ENCODE measurements at regions not wholly inside any gene's neighbourhood (a gene's known extent, or its start where the extent isn't known, plus 50 kb on each side); places are given as distances from the start of the nearest gene placed in this dataset.

GRCh38 chr1:25033828-25034705 is 104.0 kb upstream of the RUNX3 start:
- TF ChIP-seq ZFP3 (CRISPR knock-in tag; IDR thresholded peaks at IDR 0.05), result no peak
- TF ChIP-seq PPARA (CRISPR knock-in tag; IDR thresholded peaks at IDR 0.05; ENCODE audit: borderline replicate concordance), result no peak
- TF ChIP-seq, protein P1, sequence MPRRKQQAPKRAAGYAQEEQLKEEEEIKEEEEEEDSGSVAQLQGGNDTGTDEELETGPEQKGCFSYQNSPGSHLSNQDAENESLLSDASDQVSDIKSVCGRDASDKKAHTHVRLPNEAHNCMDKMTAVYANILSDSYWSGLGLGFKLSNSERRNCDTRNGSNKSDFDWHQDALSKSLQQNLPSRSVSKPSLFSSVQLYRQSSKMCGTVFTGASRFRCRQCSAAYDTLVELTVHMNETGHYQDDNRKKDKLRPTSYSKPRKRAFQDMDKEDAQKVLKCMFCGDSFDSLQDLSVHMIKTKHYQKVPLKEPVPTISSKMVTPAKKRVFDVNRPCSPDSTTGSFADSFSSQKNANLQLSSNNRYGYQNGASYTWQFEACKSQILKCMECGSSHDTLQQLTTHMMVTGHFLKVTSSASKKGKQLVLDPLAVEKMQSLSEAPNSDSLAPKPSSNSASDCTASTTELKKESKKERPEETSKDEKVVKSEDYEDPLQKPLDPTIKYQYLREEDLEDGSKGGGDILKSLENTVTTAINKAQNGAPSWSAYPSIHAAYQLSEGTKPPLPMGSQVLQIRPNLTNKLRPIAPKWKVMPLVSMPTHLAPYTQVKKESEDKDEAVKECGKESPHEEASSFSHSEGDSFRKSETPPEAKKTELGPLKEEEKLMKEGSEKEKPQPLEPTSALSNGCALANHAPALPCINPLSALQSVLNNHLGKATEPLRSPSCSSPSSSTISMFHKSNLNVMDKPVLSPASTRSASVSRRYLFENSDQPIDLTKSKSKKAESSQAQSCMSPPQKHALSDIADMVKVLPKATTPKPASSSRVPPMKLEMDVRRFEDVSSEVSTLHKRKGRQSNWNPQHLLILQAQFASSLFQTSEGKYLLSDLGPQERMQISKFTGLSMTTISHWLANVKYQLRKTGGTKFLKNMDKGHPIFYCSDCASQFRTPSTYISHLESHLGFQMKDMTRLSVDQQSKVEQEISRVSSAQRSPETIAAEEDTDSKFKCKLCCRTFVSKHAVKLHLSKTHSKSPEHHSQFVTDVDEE (CRISPR knock-in tag; IDR thresholded peaks at IDR 0.05), result no peak
- no peak for TF ChIP-seq RARB (CRISPR knock-in tag; IDR thresholded peaks at IDR 0.05)
- TF ChIP-seq, protein P2, sequence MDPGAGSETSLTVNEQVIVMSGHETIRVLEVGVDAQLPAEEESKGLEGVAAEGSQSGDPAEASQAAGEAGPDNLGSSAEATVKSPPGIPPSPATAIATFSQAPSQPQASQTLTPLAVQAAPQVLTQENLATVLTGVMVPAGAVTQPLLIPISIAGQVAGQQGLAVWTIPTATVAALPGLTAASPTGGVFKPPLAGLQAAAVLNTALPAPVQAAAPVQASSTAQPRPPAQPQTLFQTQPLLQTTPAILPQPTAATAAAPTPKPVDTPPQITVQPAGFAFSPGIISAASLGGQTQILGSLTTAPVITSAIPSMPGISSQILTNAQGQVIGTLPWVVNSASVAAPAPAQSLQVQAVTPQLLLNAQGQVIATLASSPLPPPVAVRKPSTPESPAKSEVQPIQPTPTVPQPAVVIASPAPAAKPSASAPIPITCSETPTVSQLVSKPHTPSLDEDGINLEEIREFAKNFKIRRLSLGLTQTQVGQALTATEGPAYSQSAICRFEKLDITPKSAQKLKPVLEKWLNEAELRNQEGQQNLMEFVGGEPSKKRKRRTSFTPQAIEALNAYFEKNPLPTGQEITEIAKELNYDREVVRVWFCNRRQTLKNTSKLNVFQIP (CRISPR knock-in tag; IDR thresholded peaks at IDR 0.05; ENCODE audit: borderline replicate concordance, low read depth), result no peak
- TF ChIP-seq CSDC2 (CRISPR knock-in tag; IDR thresholded peaks at IDR 0.05), result no peak
- TF ChIP-seq SNAI2 (CRISPR knock-in tag; IDR thresholded peaks at IDR 0.05), result no peak
- TF ChIP-seq OSR1 (CRISPR knock-in tag; IDR thresholded peaks at IDR 0.05), result no peak
- no peak for TF ChIP-seq ZFP30 (CRISPR knock-in tag; IDR thresholded peaks at IDR 0.05)
- no peak for TF ChIP-seq ZNF70 (CRISPR knock-in tag; IDR thresholded peaks at IDR 0.05)
- TF ChIP-seq ESRRG (CRISPR knock-in tag; IDR thresholded peaks at IDR 0.05), result no peak
- TF ChIP-seq CREB5 (CRISPR knock-in tag; IDR thresholded peaks at IDR 0.05; ENCODE audit: low read depth), result no peak
- TF ChIP-seq TCF4 (CRISPR knock-in tag; IDR thresholded peaks at IDR 0.05; ENCODE audit: borderline replicate concordance), result no peak
- no peak for TF ChIP-seq ZC3H10 (CRISPR knock-in tag; IDR thresholded peaks at IDR 0.05)
- TF ChIP-seq, protein P3, sequence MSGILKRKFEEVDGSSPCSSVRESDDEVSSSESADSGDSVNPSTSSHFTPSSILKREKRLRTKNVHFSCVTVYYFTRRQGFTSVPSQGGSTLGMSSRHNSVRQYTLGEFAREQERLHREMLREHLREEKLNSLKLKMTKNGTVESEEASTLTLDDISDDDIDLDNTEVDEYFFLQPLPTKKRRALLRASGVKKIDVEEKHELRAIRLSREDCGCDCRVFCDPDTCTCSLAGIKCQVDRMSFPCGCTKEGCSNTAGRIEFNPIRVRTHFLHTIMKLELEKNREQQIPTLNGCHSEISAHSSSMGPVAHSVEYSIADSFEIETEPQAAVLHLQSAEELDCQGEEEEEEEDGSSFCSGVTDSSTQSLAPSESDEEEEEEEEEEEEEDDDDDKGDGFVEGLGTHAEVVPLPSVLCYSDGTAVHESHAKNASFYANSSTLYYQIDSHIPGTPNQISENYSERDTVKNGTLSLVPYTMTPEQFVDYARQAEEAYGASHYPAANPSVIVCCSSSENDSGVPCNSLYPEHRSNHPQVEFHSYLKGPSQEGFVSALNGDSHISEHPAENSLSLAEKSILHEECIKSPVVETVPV (CRISPR knock-in tag; IDR thresholded peaks at IDR 0.05), result no peak
- ATAC-seq, result no peak

DNA sequence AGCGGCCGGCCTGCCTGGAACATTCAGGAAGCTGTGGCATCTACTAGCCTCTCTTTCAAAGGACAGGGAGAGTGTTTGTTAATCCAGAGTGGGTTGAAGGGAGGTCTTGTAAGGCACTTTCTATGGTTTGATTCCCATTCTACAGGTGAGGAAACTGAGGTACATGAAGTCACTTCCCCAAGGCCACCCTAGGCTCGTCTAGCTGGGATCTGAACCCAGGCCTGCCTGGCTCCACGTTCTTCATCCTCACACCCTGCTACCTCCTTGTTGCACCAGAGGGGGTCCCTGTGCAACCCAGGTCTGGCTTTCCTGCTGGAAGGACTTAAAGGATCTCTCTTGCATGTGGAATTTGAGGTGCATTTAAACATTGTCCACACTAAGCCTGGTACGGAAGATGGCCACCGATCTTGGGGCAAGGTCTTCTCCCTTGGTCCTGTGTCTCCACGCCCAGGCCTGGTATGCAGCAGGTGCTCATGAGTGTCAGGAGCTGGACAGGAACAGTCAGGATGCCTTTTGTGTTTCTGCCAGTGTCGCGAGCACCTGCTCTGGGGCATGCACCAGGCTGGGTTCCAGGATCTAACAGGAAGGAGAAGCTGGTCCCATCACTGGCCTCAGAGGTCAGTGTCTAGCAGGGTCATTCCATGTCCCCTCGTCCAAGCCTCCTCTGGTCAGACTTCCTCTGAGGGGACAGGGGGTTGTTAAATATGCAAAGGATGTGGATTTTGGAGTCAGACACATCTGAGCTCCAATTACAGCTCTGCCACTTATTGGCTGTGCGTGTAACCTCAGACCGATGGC is 103.2 kb upstream of the RUNX3 start:
- TF ChIP-seq ZNF565 (CRISPR knock-in tag; conservative IDR thresholded peaks at IDR 0.05; ENCODE audit: low read depth) (no peak), TCF4 (CRISPR knock-in tag; IDR thresholded peaks at IDR 0.05; ENCODE audit: borderline replicate concordance) (no peak), GLIS3 (CRISPR knock-in tag; IDR thresholded peaks at IDR 0.05) (no peak), PPARA (CRISPR knock-in tag; IDR thresholded peaks at IDR 0.05; ENCODE audit: borderline replicate concordance) (no peak), CSDC2 (CRISPR knock-in tag; IDR thresholded peaks at IDR 0.05) (no peak), TOX (CRISPR knock-in tag; IDR thresholded peaks at IDR 0.05; ENCODE audit: borderline replicate concordance) (no peak), ARNTL (CRISPR knock-in tag; IDR thresholded peaks at IDR 0.05; ENCODE audit: borderline replicate concordance, low read depth) (no peak)
- TF ChIP-seq, protein P1 (CRISPR knock-in tag; IDR thresholded peaks at IDR 0.05), result no peak
- TF ChIP-seq, protein P2 (CRISPR knock-in tag; IDR thresholded peaks at IDR 0.05; ENCODE audit: borderline replicate concordance, low read depth), result no peak
- no peak for ATAC-seq
